Testis (tissue), 2 donors: ENCODE measurements at regions not wholly inside any gene's neighbourhood (a gene's known extent, or its start where the extent isn't known, plus 50 kb on each side); places are given as distances from the start of the nearest gene placed in this dataset.

Experiments
- DNase-seq: peaks from one replicate; pipeline ENCODE4 v3.0.0-alpha.2; 2019
- H3K27ac ChIP-seq, 2 donors: fragments of 200-600 bp; sonication (generic); one replicate each; pipeline ENCODE4 v1.5.1; 2019
- H3K27me3 ChIP-seq: fragments of 200-600 bp; sonication (generic); one replicate; pipeline ENCODE4 v1.5.1; 2019
- H3K36me3 ChIP-seq: fragments of 200-600 bp; sonication (generic); one replicate; pipeline ENCODE4 v1.5.1; 2017; ENCODE audit warnings: low read depth; ENCODE audit errors: missing control alignments
- H3K4me1 ChIP-seq: fragments of 200-600 bp; sonication (generic); one replicate; pipeline ENCODE4 v1.5.1; 2019
- H3K4me3 ChIP-seq, 2 donors: fragments of 200-600 bp; sonication (generic); one replicate each; pipeline ENCODE4 v1.5.1; 2017 to 2019
- H3K9me3 ChIP-seq: fragments of 200-600 bp; sonication (generic); one replicate; pipeline ENCODE4 v1.5.1; 2017
- POLR2A ChIP-seq: fragments of 450-650 bp; IDR thresholded peaks from one replicate; pipeline ENCODE4 v1.6.1; 2017; ENCODE audit warnings: antibody characterized with exemption, mild to moderate bottlenecking, moderate library complexity
- WGBS, 2 donors: methylation state at CpG; one replicate each; pipeline ENCODE4 v1.1.5; 2018; 5-methylcytosine and 5-hydroxymethylcytosine counted together
- intact Hi-C: fragments of 100-400 bp; cut with DNase I; formaldehyde crosslinking; loops from one replicate; pipeline ENCODE4 v1.15.1; 2023; ENCODE audit warnings: low total_unique reads
- TF ChIP-seq, protein P1 (sequence below), 3 experiments: fragments of 450-650 bp in 2 of 3; fragments of 200-600 bp in 1 of 3; sonication (generic) in 1 of 3; IDR thresholded peaks; one replicate each; pipeline ENCODE4 v1.5.1; 2016 to 2019; ENCODE audit warnings: antibody characterized with exemption in 3 of 3, mild to moderate bottlenecking in 2 of 3, moderate library complexity in 1 of 3

DNA sequence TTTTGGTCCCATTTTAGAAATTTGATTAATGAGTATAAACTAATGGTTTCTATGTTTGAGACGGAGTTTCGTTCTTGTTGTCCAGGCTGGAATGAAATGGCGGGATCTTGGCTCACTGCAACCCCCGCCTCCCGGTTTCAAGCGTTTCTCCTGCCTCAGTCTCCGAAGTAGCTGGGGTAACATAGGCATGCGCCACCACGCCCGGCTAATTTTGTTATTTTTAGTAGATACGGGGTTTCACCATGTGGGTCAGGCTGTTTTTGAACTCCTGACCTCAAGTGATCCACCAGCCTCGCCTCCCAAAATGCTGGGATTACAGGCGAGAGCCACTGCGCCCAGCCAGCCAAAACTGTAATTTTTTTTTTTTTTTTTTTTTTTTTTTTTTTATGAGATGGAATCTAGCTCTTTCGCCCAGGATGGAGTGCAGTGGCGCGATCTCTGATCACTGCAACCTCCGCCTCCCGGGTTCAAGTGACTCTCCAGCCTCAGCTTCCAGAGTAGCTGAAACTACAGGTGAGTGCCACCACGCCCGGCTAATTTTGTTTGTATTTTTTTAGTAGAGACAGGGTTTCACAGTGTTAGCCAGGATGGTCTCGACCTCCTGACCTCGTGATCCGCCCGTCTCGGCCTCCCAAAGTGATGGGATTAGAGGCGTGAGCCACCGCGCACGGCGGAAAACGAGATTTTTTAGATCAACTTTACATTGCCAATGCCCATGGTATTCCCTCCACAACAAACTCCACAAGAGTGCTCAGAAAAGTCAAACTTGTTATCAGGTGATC lies 127.8 kb downstream of the HFE start:
- no peaks in the 10 kb centered on the region for H3K36me3 ChIP-seq
- no peak for TF ChIP-seq POLR2A
- TF ChIP-seq, protein P1, sequence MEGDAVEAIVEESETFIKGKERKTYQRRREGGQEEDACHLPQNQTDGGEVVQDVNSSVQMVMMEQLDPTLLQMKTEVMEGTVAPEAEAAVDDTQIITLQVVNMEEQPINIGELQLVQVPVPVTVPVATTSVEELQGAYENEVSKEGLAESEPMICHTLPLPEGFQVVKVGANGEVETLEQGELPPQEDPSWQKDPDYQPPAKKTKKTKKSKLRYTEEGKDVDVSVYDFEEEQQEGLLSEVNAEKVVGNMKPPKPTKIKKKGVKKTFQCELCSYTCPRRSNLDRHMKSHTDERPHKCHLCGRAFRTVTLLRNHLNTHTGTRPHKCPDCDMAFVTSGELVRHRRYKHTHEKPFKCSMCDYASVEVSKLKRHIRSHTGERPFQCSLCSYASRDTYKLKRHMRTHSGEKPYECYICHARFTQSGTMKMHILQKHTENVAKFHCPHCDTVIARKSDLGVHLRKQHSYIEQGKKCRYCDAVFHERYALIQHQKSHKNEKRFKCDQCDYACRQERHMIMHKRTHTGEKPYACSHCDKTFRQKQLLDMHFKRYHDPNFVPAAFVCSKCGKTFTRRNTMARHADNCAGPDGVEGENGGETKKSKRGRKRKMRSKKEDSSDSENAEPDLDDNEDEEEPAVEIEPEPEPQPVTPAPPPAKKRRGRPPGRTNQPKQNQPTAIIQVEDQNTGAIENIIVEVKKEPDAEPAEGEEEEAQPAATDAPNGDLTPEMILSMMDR (IDR thresholded peaks at IDR 0.05), result no peak
- H3K4me3 ChIP-seq, result peak overlapping the region; percentile 24 to 57
- intact Hi-C loops, result no loop called here
- no peaks in the 10 kb centered on the region for H3K27me3 ChIP-seq
- H3K27ac ChIP-seq, result peak overlapping the region in 1 of 2 donors; percentile 93
- DNase-seq, result no peak
- H3K4me1 ChIP-seq, result peaks cover 6% of the 10 kb centered on the region
- 16 to 22% methylated on average over 32 of the region's 32 CpGs for WGBS, 2 donors
- H3K9me3 ChIP-seq, result no peaks in the 10 kb centered on the region

DNA sequence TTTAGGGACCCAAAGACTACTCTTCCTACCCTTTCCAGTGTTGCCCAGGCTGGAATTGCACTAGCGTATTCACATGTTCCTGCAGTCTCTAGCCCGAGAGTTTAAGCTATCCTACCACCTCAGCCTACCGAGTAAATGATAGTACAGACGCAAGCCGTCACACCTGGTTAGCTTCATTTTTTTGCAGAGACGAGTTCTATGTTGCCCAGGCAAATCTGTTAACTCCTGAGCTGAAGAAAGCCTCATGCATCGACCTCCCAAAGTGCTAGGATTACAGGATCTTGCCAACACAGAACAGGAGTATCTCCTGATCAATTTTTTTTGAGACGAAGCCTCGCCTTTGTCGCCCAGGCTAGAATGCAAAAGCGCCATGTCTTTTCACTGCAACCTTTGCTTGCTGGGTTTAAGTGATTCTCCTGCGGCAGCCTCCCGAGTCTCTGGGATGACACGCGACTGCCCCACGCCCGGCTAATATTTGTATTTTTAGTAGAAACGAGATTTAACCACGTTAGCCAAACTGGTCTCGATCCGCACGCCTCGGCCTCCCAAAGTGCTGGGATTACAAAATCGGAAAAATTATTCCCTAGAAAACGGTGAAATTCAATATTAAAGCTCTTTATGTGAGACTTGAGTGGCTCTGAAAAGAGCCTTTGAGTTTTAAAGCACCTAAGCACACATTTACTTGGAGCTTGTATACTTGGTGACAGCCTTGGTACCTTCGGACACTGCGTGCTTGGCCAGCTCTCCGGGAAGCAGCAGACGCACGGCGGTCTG lies 128.5 kb downstream of the HFE start:
- intact Hi-C loops, result no loop called here
- no peak for DNase-seq
- no peaks in the 10 kb centered on the region for H3K27me3 ChIP-seq

DNA sequence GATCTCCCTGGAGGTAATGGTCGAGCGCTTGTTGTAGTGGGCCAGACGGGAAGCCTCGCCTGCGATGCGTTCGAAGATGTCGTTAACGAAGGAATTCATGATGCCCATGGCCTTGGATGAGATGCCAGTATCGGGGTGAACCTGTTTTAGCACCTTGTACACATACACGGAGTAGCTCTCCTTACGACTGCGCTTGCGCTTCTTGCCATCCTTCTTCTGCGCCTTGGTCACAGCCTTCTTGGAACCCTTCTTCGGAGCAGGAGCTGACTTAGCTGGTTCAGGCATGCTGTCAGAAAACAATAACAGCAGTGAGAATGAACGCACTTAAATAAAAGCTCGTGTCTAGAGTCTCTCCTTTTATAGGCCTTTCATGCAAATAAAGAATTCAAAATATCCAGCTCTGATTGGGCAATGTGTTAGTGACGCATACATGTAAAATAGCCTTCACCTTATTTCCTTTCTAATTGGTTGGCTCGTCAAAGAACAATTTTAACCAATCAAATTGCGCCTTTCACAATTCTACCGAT lies 129.2 kb downstream of the HFE start:
- intact Hi-C loops, result no loop called here
- Histone ChIP-seq H3K4me1 (peaks cover 6% of the 10 kb centered on the region), H3K27ac (peak overlapping the region; percentile 83 to 93), H3K27me3 (no peaks in the 10 kb centered on the region), H3K9me3 (no peaks in the 10 kb centered on the region), H3K36me3 (no peaks in the 10 kb centered on the region), H3K4me3 (peak overlapping the region; percentile 50 to 57)
- peak; percentile 89 for DNase-seq
- TF ChIP-seq, protein P1 (IDR thresholded peaks at IDR 0.05), result no peak
- peak; percentile 88 for TF ChIP-seq POLR2A
- 1% methylated on average over 22 of the region's 22 CpGs for WGBS, 2 donors

More for the DNA sequence above, 128.5 kb downstream of the HFE start:
- Histone ChIP-seq H3K27ac (peak overlapping the region; percentile 81 to 93), H3K4me3 (peak overlapping the region; percentile 24 to 57), H3K9me3 (no peaks in the 10 kb centered on the region), H3K4me1 (peaks cover 6% of the 10 kb centered on the region), H3K36me3 (no peaks in the 10 kb centered on the region)
- TF ChIP-seq POLR2A, result no peak
- WGBS, 2 donors, result 3 to 4% methylated on average over 28 to 31 of the region's 31 CpGs

DNA sequence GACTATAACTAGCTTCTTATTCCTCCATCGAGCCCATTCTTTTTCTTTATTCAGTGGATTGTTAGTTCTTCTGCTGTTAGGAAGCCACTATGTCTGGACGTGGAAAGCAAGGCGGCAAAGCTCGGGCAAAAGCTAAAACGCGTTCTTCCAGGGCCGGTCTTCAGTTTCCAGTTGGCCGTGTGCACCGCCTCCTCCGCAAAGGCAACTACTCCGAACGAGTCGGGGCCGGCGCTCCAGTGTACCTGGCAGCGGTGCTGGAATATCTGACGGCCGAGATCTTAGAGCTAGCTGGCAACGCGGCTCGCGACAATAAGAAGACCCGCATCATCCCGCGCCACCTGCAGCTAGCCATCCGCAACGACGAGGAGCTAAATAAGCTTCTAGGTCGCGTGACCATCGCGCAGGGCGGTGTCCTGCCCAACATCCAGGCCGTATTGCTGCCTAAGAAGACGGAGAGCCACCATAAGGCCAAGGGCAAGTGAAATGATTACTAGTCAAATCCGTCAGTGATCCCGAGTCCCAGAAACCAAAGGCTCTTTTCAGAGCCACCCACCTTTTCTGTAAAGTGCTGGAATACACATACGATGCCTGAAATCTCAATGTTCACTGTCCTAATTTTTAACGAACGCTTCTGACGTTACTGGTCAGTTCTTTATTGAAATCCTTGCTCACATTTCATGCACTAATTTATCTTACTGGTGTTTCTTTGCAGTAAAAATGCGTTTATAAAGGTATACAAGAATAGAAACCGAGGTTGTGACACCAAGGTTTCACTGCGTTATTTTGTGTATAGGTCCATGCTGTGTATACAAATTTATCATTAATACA lies 129.9 kb downstream of the HFE start:
- Histone ChIP-seq H3K4me1 (peaks cover 6% of the 10 kb centered on the region), H3K27ac (peak overlapping the region; percentile 83 to 93), H3K27me3 (no peaks in the 10 kb centered on the region), H3K9me3 (no peaks in the 10 kb centered on the region), H3K36me3 (no peaks in the 10 kb centered on the region), H3K4me3 (peak overlapping the region; percentile 50 to 57)
- DNase-seq, result peak; percentile 89
- intact Hi-C loops, result no loop called here
- TF ChIP-seq POLR2A, result no peak
- TF ChIP-seq, protein P1 (IDR thresholded peaks at IDR 0.05), result peak in 1 of 3 experiments; percentile 46
- WGBS, 2 donors, result 2 to 3% methylated on average over 38 to 43 of the region's 44 CpGs
